ENCODE measurements at regions not wholly inside any gene's neighbourhood (a gene's known extent, or its start where the extent isn't known, plus 50 kb on each side); places are given as distances from the start of the nearest gene placed in this dataset.

GRCh38 chr10:6648894-6649720, 69.0 kb upstream of the PRKCQ start:
- Mint-ChIP-seq H3K36me3 (no peaks in the 10 kb centered on the region), H3K27ac (no peak overlapping the region), H3K4me1 (ENCODE audit: unreplicated experiment) (no peaks in the 10 kb centered on the region), H3K9me3 (no peaks in the 10 kb centered on the region), H3K4me3 (no peak overlapping the region), H3K27me3 (peaks cover 40% of the 10 kb centered on the region)
- DNase-seq (ENCODE audit: extremely low spot score, unreplicated experiment), result no peak
- TF ChIP-seq, protein P1, sequence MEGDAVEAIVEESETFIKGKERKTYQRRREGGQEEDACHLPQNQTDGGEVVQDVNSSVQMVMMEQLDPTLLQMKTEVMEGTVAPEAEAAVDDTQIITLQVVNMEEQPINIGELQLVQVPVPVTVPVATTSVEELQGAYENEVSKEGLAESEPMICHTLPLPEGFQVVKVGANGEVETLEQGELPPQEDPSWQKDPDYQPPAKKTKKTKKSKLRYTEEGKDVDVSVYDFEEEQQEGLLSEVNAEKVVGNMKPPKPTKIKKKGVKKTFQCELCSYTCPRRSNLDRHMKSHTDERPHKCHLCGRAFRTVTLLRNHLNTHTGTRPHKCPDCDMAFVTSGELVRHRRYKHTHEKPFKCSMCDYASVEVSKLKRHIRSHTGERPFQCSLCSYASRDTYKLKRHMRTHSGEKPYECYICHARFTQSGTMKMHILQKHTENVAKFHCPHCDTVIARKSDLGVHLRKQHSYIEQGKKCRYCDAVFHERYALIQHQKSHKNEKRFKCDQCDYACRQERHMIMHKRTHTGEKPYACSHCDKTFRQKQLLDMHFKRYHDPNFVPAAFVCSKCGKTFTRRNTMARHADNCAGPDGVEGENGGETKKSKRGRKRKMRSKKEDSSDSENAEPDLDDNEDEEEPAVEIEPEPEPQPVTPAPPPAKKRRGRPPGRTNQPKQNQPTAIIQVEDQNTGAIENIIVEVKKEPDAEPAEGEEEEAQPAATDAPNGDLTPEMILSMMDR (conservative IDR thresholded peaks at IDR 0.05), result no peak

DNA sequence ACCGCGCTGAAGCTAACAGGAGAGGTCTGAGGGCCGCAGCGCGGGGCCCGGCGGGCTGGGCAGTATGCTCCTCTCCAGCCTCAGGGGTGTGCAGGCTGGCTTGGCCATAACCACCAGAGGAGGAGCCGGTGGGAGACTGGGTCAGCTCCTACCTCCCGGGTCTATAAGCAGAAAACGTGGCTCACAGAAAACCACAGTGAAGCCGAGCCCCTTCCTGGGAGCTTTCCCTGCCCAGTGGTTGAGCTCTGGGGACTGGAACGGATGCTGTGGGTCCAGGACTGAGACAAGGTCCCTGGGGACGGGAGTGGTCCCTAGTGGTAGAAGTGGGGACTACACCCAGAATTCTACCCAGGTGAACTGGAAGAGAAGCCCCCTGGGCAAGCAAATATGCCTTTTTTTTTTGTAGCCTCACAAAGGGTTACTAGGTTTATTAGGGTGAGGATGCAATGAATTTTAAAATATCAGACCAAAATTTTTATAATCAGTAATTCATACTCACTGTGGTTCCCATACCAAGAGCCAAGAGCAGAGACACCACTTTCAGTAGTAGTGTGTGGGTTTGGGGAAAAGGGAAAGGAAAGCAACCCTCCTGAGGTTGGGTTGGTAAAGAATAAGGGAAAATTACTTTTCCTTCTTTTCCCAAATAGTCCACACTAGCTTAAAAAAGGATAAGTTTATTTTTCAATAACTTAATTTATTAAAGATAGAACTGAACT, 67.9 kb upstream of the PRKCQ start:
- H3K9me3 Mint-ChIP-seq, result no peaks in the 10 kb centered on the region
- no peak for DNase-seq (ENCODE audit: extremely low spot score, unreplicated experiment)

GRCh38 chr10:6643962-6644361, 63.9 kb upstream of the PRKCQ start:
- Mint-ChIP-seq H3K36me3 (no peaks in the 10 kb centered on the region), H3K27me3 (peaks cover 37% of the 10 kb centered on the region), H3K4me3 (no peak overlapping the region), H3K9me3 (no peaks in the 10 kb centered on the region), H3K4me1 (ENCODE audit: unreplicated experiment) (no peaks in the 10 kb centered on the region), H3K27ac (no peak overlapping the region)
- TF ChIP-seq, protein P1 (conservative IDR thresholded peaks at IDR 0.05), result no peak
- DNase-seq (ENCODE audit: extremely low spot score, unreplicated experiment), result no peak

More for the DNA sequence above, 67.9 kb upstream of the PRKCQ start:
- Mint-ChIP-seq H3K4me1 (ENCODE audit: unreplicated experiment) (no peaks in the 10 kb centered on the region), H3K36me3 (no peaks in the 10 kb centered on the region), H3K4me3 (no peak overlapping the region), H3K27me3 (peaks cover 43% of the 10 kb centered on the region), H3K27ac (no peak overlapping the region)
- TF ChIP-seq, protein P1 (conservative IDR thresholded peaks at IDR 0.05), result peak; percentile 80

- TF ChIP-seq, protein P1 (conservative IDR thresholded peaks at IDR 0.05), result no peak
- H3K27me3 Mint-ChIP-seq, result peaks cover 37% of the 10 kb centered on the region
- H3K36me3 Mint-ChIP-seq, result no peaks in the 10 kb centered on the region
- no peaks in the 10 kb centered on the region for H3K4me1 Mint-ChIP-seq (ENCODE audit: unreplicated experiment)
- no peaks in the 10 kb centered on the region for H3K9me3 Mint-ChIP-seq
- no peak for DNase-seq (ENCODE audit: extremely low spot score, unreplicated experiment)
- no peak overlapping the region for H3K27ac Mint-ChIP-seq
- H3K4me3 Mint-ChIP-seq, result no peak overlapping the region
Observed at GRCh38 chr10:6642876-6643275, 62.8 kb upstream of the PRKCQ start.

- TF ChIP-seq, protein P1 (conservative IDR thresholded peaks at IDR 0.05), result no peak
- Mint-ChIP-seq H3K36me3 (no peaks in the 10 kb centered on the region), H3K27me3 (peaks cover 53% of the 10 kb centered on the region)
Observed at GRCh38 chr10:6640433-6641040, 60.5 kb upstream of the PRKCQ start.

More at GRCh38 chr10:6640433-6641040, 60.5 kb upstream of the PRKCQ start:
- DNase-seq (ENCODE audit: extremely low spot score, unreplicated experiment), result no peak
- H3K4me3 Mint-ChIP-seq, result no peak overlapping the region
- no peak overlapping the region for H3K27ac Mint-ChIP-seq
- H3K9me3 Mint-ChIP-seq, result no peaks in the 10 kb centered on the region
- no peaks in the 10 kb centered on the region for H3K4me1 Mint-ChIP-seq (ENCODE audit: unreplicated experiment)

Data from type B pancreatic cell (in vitro differentiated cells).